NOMO-1 (cell line): ENCODE measurements at regions not wholly inside any gene's neighbourhood (a gene's known extent, or its start where the extent isn't known, plus 50 kb on each side); places are given as distances from the start of the nearest gene placed in this dataset.

ENCODE experiments used
- DNase-seq, 2 experiments: peaks; one replicate each; lab custom pipeline; 2025; ENCODE audit not compliant: unreplicated experiment in 2 of 2; lab: John Stamatoyannopoulos, UW

DNA sequence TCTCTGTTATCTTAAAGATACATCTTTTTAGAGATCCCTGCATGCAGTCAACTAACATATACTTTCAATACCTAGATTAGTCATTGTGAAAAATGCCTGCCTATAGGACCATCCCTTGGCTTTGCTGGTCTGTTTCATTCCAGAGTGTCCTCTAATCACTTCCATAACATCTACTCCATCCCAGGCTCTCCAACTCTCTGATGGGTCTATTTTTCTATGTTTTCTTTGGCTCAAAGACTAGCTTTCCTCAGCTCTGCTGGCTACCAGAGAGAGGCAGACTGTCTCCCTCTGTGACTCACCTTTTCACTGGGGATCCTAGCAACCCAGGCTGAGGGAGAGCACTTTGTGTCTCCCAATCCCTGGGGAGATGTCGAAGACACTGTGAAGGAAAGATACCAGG, 547.7 kb upstream of the MCTP2 start:
- DNase-seq = no peak

DNA sequence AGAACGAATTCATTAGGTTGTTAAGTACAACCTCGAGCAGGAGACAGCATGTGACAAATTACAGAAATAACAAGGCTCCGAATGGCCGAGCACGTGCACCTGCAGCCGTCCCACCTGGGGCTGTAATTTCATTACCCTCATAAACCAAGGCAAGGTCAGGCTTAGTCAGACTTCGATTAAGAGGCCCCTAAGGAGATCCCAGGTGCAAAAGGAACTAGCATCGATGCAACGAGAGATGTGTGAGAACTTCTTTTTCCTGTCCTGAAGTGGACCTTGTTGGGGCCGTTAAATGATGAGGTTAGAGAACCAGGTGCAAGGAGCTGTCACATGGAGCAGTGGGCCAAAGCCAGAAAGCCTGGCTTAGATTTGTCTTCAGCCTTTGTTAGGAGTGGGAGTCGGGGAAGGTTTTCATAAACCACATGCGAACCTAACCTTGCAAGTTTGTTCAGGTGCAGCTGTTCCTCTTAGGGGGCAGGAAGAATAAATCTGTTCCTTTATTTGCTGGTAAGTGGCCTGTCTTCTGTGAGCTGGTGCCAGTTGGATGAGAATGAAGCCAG, 559.9 kb upstream of the MCTP2 start:
- DNase-seq = no peak

DNA sequence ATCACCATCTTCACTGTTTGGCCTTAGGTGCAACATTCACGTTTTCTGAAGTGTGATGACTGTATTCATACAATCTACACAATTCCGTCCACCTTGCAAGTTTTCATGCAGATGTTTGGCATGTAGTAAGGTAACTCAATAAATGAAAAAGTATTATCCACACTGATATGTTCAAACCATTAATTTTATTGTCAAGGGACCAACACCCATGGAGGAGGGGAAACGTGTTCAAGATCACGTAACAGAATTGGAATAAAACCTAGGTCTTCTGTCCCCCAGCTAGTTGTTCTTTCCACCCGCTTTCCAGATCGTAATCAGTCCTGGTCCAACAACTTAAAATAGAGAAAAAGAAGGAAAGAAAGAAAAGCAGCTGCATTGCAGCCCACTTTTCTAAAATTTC, 560.4 kb upstream of the MCTP2 start:
- DNase-seq = no peak

DNA sequence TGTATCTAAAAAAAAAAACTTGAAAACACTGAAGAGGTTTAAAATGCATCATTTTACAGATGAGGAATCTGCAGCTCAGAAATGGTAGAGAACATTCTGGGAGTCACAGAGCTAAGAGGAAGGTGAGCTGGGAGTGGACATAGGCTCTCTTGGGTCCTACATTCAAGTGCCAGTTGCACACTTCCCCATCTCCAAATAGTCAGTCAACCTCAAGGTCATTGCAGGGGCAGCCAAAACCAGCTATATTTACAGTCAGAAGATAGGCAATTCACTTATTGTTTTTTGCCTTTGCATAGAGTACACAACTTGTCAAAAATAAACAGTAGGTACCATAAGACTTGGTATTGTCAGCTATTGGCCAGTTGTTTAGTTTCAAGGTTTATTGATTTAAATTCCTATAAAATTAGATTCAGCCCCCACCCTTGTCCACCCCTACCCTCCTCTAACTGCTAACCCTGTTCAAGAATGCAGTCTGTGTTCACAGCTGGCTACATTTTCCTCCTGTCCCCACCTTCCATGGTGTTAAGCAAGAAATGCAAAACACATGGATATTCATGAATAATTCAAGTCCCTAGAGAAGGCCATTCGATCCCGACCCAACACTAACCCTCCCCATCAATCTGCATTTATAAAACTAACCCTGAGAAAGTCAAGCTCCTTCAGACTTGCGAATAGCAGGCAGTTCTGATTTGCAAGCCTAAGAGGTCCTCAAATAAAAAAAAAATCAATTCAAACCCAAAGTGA, 567.0 kb upstream of the MCTP2 start:
- DNase-seq = no peak

DNA sequence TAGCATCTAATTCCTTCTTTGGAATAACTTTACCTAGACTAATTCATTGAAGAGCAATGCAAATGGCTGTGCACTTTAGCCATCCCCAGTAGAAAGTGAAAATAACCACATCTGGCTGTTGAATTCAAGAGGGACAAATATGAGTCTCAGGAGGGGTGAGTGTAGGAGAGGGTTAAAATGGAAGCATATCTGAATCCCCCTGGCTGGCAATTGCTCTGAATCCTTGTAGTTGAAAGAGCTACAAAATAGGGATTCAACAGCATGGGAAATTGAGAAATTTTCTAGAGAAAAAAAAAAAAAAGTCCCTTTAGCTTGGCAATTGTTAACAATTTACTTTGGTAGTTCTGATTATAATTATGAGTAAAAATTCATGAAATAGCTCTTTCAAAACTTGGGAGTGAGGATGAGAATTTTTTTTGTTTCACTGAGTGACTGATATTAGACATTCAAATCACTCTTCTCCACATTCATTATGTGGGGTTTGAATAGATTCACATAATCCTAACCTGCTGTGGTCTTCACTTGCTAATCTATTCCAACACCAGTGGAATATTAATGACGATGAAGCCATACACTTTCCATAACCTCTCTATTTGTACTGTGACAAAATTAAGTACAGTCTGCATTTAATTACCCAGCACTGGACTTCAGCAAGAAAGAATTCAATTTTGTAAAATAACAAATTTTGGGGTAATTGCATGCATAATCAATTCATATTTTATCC, 569.0 kb upstream of the MCTP2 start:
- no peak for DNase-seq

DNA sequence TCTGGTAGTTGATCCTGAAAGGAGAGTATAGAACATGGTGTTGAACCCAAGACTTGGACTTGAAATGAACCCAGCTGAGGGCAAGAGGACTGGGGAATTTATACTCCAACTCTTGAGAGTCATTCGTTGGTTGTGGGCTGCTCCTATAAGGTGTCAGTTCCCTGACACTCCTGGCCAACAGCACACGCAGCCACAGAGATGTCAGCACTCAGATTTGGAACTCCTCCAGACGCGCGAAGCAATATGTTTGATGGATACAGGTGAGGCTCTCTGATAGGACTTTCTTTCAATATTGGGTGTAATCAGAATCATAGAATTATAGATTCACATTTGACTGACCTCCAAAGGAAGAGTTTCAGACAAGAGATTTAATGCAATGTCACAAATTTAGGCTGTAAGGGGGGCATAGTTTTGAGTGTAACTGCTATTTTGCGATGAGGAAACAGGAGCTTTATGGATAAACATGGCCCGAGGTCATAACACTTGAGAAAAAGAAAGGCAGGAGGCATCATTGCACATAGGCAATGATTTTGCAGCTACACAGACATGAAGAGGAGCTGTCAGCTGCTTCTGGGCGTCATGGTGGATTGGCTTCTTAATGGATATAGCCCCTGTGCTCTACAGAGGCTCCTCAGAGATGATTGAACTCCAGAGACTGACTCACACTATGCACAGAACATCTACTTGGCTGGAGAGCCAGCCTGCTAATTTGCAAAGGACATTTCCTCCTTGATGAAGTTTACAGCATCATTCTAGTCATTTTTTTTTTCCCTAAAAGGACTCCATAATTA, 569.2 kb upstream of the RGMA start:
- no peak for DNase-seq

DNA sequence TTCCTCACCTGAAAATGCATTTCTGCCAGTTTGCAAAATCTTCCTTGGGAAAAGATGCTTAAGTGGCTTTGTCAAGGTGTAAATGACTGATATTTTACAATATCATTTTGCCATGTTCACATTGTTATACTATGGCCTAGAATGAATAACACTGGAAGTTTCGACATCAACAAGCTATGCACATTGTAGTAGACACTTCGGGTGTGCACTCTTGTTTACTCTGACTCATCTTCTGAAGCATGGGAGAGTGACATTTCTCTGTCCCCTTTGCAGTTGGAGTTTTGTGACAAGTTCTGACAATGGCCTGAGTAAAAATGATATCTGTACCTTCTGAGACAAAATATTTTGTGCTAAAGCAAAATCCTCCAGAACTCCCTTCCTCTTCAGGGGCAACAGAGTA, 567.0 kb upstream of the RGMA start:
- no peak for DNase-seq

DNA sequence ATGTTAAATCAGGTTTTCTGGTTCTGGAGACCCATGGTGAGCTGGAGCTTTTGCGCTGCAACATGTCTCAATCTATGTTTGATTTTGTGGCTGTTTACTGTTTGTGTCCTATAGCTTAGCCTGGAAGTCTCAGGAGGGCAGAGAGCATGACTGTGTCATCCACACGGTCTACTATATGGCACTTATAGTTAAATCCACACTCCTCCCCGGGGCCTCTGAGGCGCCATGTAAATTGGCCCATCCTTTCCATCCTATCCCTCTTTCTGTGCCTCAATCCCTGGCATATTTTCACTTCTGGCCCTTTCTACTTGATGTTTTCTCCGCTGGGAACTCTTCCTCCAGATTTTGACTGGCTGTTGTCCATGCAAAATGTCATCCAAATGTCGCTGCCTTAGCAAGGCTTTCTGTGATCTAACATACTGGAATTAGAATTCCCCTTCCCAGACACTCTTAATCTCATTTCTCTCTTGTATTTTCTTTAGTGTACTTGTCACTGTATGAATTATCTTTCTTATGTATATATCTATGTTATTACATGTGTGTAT, 560.8 kb upstream of the RGMA start:
- DNase-seq = no peak

DNA sequence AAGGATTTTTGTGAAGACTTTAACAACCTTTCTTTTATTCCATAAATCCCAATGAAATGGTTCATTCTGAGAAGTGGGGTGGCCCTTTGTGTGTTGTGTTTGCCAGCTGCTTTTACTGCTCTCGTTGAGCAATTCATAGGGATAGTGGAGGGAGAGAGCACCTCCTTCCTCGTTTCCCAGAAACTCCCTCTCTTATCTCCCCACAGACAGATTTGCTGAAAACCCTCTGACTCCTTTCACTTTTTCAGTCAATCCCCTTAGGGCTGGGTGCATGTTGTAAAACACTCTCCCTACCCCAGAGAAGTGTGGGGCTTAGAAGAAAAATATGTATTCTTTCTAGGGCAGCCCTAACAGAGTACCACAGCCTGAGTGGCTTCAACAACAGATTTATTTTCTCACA, 557.2 kb upstream of the RGMA start:
- no peak for DNase-seq

DNA sequence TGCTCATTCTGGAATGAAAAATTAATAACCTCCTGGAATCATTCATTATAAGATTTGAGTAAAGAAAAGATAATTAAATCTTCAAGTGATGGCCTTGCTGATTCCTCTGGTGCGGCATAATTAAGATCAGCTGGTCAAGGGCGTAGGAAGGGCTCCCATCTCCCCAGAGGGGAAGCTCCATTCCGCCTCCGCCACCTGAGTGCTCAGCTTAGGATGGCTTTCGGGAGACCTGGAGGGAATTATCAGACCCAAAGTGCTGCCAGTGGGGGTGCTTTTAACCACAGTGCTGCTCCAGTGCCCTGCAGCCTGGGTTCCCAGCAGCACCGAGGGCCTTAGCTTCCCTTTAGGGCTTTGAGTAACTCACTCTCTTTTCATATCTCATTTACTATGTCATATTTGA, 556.6 kb upstream of the RGMA start:
- DNase-seq = no peak

DNA sequence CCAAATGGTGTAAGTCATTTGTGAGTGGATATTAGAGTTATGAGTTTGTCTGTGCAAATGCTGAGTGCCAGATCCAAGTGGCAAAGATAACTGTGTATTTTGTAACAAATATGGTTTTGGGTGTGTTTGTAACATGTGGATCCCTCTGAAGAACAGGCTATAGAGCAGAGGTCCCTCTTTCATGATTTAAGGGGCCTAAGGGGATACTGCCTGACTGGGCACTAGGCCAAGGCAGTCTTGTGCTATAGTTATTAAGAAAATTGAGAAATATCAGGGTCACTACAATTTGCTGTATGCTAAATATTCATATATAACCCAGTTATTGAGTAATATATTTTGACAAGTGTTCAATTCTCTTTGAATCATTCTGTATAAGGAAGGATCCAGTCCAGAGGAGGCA, 555.6 kb upstream of the RGMA start:
- DNase-seq = no peak

DNA sequence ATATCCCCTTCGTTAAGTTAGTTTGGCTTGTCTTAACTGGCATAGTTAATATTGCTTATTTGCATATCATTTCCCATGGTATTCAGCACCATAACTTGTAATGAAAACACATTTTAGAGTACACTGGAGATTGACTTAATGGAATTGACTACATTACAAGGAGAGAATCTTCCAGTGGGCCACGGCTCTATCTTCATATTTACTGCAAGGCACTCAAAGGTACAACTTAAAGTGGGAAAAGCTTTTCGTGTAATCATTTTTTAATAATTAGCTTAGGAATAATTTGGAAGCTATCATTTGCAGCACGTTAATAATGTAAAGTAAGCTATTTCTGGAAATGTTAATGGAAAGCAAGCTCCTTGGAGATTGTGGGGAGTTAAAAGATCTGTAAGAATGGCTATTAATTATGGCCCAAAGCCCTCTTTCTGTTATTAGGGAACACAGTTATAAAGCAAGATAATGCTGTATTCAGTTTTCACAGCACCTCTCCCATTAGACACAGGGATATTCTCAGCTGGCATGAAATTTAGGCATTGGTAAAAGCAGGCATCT, 551.5 kb upstream of the RGMA start:
- no peak for DNase-seq

DNA sequence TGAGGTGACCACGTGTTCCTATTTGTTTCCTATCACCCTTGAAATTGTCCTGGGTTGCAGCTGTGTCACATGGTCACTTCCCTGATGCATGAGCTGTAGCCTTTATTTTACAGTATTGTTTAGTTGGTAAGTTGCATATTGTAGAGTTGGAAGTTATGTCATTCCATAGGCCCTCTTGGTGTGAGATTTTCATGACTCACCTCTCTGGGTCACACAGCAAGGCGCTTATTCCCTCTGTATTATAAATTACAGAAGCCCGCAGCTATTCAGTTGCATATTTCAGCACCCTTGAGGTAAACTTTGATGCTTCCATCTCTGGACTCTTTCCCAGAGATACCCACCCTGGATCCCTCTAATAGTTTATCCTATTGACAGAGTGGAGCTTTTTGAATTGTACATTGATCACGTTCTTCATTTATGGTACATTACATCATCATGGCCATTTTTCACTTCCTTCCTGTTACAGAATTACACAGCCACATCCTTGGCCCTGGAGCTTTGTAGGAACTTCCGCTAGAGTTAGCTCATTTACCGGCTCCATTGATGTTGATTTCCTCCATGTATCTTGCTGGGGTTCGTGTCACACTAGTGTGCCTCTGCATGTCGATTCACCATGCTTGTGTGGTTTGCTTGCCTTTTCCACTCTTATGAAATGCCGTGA, 543.1 kb upstream of the RGMA start:
- no peak for DNase-seq

DNA sequence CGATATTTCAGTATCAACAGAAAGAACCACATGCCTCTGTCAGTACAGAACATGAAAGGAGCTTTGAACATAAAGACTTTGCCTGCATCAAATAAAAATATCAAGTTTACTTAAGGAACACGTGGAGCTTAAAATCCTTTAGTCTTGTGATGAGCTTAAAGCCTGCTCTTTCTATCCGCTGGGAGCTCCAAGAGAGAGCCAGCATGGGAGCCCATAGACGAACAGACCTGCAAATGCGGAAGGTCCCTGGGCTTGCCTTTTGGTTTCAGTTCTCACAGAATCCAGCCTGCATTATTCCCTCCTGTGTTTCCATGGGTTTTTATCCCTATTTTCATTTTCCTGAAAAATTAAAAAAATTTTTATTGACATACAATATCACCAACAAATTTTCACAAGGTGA, 530.6 kb upstream of the RGMA start:
- no peak for DNase-seq

DNA sequence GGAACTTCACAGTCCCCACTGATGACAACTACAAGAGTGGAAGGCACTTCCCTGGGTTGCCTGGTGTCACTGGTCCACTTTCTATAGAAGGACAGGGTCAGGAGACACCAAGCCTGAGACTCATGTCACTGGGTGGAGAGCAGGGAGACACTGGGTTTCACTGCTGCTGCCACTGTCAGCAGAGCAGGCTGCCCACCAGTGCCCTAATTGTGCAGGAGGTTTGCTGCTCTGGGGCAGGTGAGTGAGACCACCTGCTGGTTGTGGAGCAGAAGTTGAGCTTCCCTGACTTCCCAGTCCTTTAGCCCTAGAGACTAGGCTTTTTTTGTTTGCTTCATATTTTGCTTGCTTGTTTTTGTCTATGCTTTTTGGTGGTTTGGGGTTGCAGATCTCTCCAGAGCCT, 528.4 kb upstream of the RGMA start:
- DNase-seq = no peak

DNA sequence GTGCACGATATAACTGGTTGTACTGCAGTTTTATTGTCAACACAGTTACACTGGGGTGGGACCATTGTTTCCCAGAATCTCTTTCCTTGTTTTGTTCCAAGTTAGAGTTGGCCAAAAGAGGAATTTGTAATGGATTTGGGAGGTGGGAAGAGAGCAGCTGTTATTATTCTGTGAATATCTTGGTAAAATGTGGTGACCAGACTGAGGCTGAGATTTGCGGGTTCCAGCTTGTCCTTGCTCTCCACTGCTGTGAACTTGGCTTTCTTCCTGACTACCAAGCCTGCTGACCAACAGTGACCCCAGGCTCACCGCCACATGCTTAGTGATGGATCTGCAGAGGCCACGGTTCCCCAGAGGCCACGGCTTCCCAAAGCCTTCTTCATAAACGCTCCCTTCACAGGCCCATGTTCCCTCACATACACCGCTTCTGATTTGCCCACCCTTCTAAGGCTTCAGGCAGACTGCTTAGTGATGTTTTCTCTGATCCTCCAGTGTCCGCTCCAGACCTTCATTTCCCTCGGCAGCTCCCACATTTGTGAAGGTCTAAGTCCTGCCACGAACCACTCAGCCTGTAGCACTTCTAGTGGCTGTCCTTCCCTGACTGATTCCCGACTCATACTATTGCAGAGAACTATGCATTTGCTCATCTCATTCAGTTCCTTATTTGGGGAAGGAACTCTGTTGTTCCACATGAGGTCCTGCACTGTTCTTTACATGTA, 525.5 kb upstream of the RGMA start:
- no peak for DNase-seq

DNA sequence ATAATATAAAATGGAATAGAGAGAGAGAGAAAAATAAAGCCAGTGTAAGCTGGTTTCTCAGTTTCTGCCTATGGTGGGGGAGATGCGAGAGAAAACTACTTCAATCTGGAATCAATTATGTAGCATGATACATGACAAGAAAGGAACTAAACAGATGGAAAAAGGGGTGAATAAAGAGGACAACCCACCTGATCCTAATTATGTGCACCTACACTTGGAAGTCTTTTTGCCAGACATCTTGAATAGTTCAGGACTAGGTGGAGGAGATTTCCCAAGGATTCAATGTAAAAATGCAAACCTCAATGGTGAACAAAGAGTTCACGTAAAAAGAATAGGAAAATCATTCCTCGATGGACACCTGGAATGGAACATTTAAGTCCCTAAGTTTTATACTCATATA, 524.4 kb upstream of the RGMA start:
- no peak for DNase-seq

DNA sequence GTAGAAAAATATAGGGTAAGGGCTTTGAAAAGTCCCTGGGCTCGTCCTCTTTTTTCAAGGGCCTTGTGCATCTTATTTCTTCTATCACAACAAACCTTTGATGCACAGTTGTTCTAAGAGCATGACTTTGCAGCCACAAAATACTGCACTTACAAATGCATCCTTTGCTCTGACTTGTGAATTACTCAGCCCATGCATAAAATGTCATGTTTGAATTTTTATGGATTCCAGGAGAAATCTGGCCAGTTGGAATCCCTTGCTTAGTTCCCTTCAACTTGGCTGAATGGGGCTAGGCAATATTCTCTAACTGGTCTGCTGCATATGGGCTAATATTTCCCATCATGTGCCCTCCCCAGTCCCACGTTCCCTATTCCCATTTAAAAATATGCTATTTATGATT, 523.9 kb upstream of the RGMA start:
- DNase-seq = no peak

DNA sequence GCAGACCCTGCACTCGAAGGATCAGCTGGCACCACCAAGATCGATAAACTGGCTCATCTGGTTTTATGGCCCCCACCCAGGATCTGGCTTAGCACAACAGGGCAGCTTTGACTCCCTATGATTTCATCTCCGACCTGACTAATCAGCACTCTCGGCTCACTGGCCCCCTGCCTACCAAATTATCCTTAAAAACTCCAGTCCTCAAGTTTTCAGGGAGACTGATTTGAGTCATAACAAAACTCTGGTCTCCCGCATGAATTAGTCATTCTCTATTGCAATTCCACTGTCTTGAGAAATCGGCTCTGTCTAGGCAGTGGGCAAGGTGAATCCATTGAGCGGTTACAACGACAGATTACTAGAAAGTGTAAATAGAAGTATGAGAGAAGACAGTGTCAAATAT, 521.9 kb upstream of the RGMA start:
- no peak for DNase-seq

DNA sequence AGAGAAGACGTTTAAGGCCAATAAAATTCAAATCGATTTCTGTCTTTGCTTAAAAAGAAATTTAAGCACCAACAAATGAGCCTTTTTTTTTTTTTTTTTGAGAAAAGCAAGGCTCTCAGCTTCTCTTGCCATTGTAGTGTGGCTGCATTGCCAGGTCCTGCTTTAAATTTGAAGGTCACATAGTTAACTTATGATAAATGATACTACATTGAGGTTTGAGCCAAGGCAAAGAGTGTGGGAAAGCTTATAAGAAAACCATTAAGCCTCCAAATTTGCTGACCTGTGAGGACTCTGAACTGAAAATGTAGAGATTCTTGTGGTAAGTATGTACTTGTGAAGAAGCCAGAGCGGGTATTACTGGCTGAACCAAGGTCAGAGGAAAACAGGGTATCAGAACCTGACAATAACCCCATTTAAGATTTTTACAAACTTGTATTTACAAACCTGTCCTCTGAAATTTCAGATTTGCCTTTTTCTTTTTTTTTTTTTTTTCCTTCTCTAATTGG, 519.7 kb upstream of the RGMA start:
- no peak for DNase-seq
